ENCODE measurements at regions not wholly inside any gene's neighbourhood (a gene's known extent, or its start where the extent isn't known, plus 50 kb on each side); places are given as distances from the start of the nearest gene placed in this dataset.

- H3K9me3 ChIP-seq (ENCODE audit: control insufficient read depth, insufficient read depth, low read length), result no peaks in the 10 kb centered on the region
- no peak overlapping the region for H3K4me3 ChIP-seq (ENCODE audit: low read depth, low read length)
- DNase-seq (ENCODE audit: low read depth, low spot score), result no peak
- POLR2A ChIA-PET, result no interaction called here
- no peak for TF ChIP-seq CTCF (IDR thresholded peaks at IDR 0.05; ENCODE audit: low read depth, low read length)
- H3K27ac ChIP-seq (ENCODE audit: low read depth, low read length), result no peak overlapping the region
- peaks cover 5% of the 10 kb centered on the region for H3K27me3 ChIP-seq (ENCODE audit: control insufficient read depth, insufficient read depth, low read length)
- CTCF ChIA-PET, result no interaction called here
Observed at GRCh38 chr11:69942333-69942820, 123.2 kb upstream of the FGF3 start.

DNA sequence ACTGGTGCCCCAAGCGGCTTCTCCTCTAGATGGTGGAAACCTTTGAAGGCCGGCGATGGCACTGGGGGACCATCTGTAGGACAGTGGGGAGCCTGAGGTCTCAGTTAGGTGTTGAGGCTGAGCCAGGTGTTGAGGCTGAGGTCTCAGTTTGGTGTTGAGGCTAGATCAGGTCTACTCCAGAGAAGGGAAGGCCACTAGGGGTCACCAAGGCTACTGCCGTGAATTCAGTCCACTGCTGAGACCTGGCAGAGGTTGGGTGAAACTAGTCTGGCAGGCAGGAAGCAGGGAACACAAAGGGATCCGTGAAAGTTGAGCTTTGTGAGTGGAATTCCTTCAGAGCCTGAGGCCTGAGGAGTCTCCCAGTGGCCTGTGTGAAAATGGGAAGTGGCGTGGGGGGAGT lies 123.8 kb upstream of the FGF3 start:
- no peaks in the 10 kb centered on the region for H3K9me3 ChIP-seq (ENCODE audit: control insufficient read depth, insufficient read depth, low read length)
- no peak for DNase-seq (ENCODE audit: low read depth, low spot score)
- H3K4me3 ChIP-seq (ENCODE audit: low read depth, low read length), result no peak overlapping the region
- ChIA-PET CTCF (no interaction called here), POLR2A (no interaction called here)
- H3K27ac ChIP-seq (ENCODE audit: low read depth, low read length), result no peak overlapping the region
- 0 out of 2 replicates have a peak, but pooled peaks have one; percentile 19 for TF ChIP-seq CTCF (IDR thresholded peaks at IDR 0.05; ENCODE audit: low read depth, low read length)
- H3K27me3 ChIP-seq (ENCODE audit: control insufficient read depth, insufficient read depth, low read length), result peaks cover 5% of the 10 kb centered on the region

- no peak overlapping the region for H3K27ac ChIP-seq (ENCODE audit: low read depth, low read length)
- H3K4me3 ChIP-seq (ENCODE audit: low read depth, low read length), result no peak overlapping the region
- ChIA-PET POLR2A (no interaction called here), CTCF (no interaction called here)
- TF ChIP-seq CTCF (IDR thresholded peaks at IDR 0.05; ENCODE audit: low read depth, low read length), result no peak
- DNase-seq (ENCODE audit: low read depth, low spot score), result no peak
- H3K27me3 ChIP-seq (ENCODE audit: control insufficient read depth, insufficient read depth, low read length), result peaks cover 5% of the 10 kb centered on the region
- no peaks in the 10 kb centered on the region; the same call in 1 of the 2 replicates for H3K9me3 ChIP-seq (ENCODE audit: control insufficient read depth, insufficient read depth, low read length)
Observed at GRCh38 chr11:69943506-69943905, 124.3 kb upstream of the FGF3 start.

DNA sequence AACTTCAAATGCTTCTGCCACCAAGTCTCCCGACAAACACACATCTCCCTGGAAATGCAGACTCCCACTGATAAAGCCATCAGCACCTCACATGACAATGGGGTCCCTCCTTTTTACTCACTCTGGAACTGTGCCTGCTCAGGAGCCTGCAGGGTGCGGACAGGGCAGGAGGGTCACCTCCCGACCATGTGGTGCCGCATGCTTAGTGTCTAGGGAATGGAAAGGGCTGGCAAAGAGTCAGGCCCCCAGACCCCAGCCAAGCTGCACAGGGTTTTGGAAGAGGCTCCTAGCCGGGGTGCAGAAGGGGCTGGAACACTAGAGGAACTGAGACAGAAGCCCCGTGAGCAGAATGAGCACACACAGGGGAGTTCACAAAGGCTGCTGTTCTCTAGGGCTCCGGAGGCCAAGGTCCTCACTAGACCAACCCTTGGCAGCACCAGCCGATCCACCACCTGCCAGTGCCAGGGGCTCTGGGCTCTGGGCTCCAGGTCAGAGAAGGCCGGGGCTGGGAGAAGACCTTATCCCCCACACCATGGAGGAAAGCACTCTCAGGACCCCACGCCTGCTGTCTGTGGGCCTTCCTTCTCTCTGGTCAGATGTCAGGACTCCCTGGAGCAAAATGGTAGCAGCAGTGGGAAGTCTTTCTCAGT lies 125.1 kb upstream of the FGF3 start:
- ChIA-PET POLR2A (no interaction called here), CTCF (no interaction called here)
- TF ChIP-seq CTCF (IDR thresholded peaks at IDR 0.05; ENCODE audit: low read depth, low read length), result no peak
- no peak for DNase-seq (ENCODE audit: low read depth, low spot score)
- Histone ChIP-seq H3K4me3 (ENCODE audit: low read depth, low read length) (no peak overlapping the region), H3K27me3 (ENCODE audit: control insufficient read depth, insufficient read depth, low read length) (peaks cover 5% of the 10 kb centered on the region), H3K27ac (ENCODE audit: low read depth, low read length) (no peak overlapping the region), H3K9me3 (ENCODE audit: control insufficient read depth, insufficient read depth, low read length) (no peaks in the 10 kb centered on the region; the same call in 1 of the 2 replicates)

DNA sequence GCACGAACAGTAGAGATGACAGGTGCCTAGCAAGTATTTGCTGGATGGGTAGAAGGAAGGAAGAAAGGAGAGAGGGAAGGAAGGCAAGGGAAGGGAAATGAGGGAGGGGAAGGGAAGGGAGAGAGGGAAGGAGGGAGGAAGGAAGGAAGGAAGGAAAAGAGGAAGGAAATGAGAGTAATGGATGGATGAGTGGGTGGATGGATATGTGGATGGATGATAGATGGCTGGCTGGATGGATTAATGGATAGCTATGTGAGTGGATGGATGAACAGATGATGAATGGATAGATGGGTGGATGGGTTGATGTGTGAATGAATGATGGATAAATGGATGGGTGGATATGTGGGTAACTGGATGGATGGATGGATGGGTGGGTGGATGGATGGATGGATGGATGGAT lies 125.9 kb upstream of the FGF3 start:
- Histone ChIP-seq H3K4me3 (ENCODE audit: low read depth, low read length) (no peak overlapping the region), H3K27ac (ENCODE audit: low read depth, low read length) (no peak overlapping the region), H3K27me3 (ENCODE audit: control insufficient read depth, insufficient read depth, low read length) (peaks cover 5% of the 10 kb centered on the region), H3K9me3 (ENCODE audit: control insufficient read depth, insufficient read depth, low read length) (peaks cover 3% of the 10 kb centered on the region)
- ChIA-PET POLR2A (no interaction called here), CTCF (no interaction called here)
- no peak for DNase-seq (ENCODE audit: low read depth, low spot score)
- TF ChIP-seq CTCF (IDR thresholded peaks at IDR 0.05; ENCODE audit: low read depth, low read length), result no peak

Measured in AG04450 (cell line).